ENCODE measurements at regions not wholly inside any gene's neighbourhood (a gene's known extent, or its start where the extent isn't known, plus 50 kb on each side); places are given as distances from the start of the nearest gene placed in this dataset.

DNA sequence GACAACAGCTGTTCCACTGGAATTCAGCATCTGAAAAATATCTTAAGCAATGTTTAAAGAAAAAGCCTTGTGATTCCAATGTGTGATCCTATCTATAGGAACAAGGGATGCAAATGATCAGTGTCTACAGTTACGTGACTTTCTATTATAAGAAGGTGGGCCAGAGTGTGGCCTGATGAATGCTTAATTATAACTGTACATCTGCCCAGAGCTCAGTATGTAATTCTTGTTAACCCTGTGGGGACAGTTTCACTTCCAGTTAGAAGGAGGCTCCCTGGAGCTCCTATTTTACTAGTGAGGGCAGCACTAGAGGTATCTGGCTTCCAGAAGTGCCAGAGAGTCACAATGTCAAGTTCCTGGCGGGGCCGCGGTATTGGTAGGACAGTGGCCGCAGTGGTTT is 288.5 kb downstream of the USP46 start:
- Histone ChIP-seq H3K9ac (ENCODE audit: insufficient read length, low read depth) (no peak overlapping the region), H3K4me1 (ENCODE audit: insufficient read depth, insufficient read length) (peaks cover 2% of the 10 kb centered on the region), H3K27me3 (ENCODE audit: insufficient read depth, insufficient read length) (no peaks in the 10 kb centered on the region), H3K36me3 (ENCODE audit: insufficient read depth, insufficient read length, low read length) (no peaks in the 10 kb centered on the region), H3K4me3 (ENCODE audit: insufficient read length, low read depth) (no peak overlapping the region), H3K9me3 (ENCODE audit: insufficient read depth, low read length) (no peaks in the 10 kb centered on the region)
- TF ChIP-seq YY1 (IDR thresholded peaks at IDR 0.05; ENCODE audit: insufficient read depth, insufficient read length) (no peak), ZNF274 (IDR thresholded peaks at IDR 0.05; ENCODE audit: low read depth, low read length) (no peak), SUZ12 (IDR thresholded peaks at IDR 0.05; ENCODE audit: extremely low read depth, insufficient read depth, insufficient read length) (no peak)
- DNase-seq (ENCODE audit: low read depth, low spot score), result no peak

DNA sequence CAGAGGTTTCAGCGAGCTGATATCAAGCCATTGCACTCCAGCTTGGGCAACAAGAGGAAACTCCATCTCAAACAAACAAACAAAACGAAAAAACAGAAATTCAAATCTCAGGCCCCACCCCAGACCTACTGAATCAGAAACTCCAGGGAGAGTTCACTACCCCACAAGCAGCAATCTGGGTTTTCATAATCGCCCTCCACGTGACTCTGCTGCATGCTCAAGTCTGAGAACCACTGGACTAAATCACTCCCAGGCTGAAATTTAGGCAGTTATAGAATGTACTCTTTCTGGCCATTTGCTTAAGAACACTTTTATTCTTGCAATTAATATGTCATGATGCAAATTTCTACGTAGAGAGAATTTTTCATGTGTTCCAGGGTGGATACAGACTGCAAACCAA is 287.3 kb downstream of the USP46 start:
- Histone ChIP-seq H3K36me3 (ENCODE audit: insufficient read depth, insufficient read length, low read length) (no peaks in the 10 kb centered on the region), H3K9ac (ENCODE audit: insufficient read length, low read depth) (no peak overlapping the region), H3K4me1 (ENCODE audit: insufficient read depth, insufficient read length) (peaks cover 2% of the 10 kb centered on the region), H3K27me3 (ENCODE audit: insufficient read depth, insufficient read length) (no peaks in the 10 kb centered on the region), H3K9me3 (ENCODE audit: insufficient read depth, low read length) (no peaks in the 10 kb centered on the region), H3K4me3 (ENCODE audit: insufficient read length, low read depth) (no peak overlapping the region)
- no peak for DNase-seq (ENCODE audit: low read depth, low spot score)
- TF ChIP-seq YY1 (IDR thresholded peaks at IDR 0.05; ENCODE audit: insufficient read depth, insufficient read length), result no peak
- TF ChIP-seq ZNF274 (IDR thresholded peaks at IDR 0.05; ENCODE audit: low read depth, low read length), result no peak
- TF ChIP-seq SUZ12 (IDR thresholded peaks at IDR 0.05; ENCODE audit: extremely low read depth, insufficient read depth, insufficient read length), result no peak

DNA sequence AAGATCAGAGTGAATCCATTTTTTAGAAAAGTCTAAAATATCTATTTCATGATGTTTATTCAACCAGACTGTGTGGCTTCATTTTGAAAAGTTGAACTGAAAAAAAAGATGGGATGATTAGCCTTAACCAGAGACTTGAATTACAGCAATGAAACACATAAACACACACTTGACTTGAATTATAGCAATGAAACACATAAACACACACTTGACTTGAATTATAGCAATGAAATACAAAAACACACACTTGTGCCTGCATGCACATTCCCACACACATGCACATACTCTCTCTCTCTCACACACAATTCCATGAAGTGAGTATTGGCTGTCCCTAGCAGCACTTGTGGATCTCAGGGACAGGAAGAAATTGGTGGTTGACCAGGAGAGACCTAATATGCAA is 286.8 kb downstream of the USP46 start:
- no peaks in the 10 kb centered on the region for H3K27me3 ChIP-seq (ENCODE audit: insufficient read depth, insufficient read length)
- no peak for DNase-seq (ENCODE audit: low read depth, low spot score)
- no peak for TF ChIP-seq YY1 (IDR thresholded peaks at IDR 0.05; ENCODE audit: insufficient read depth, insufficient read length)
- no peak for TF ChIP-seq SUZ12 (IDR thresholded peaks at IDR 0.05; ENCODE audit: extremely low read depth, insufficient read depth, insufficient read length)
- no peak for TF ChIP-seq ZNF274 (IDR thresholded peaks at IDR 0.05; ENCODE audit: low read depth, low read length)
- H3K36me3 ChIP-seq (ENCODE audit: insufficient read depth, insufficient read length, low read length), result no peaks in the 10 kb centered on the region
- H3K9ac ChIP-seq (ENCODE audit: insufficient read length, low read depth), result no peak overlapping the region
- no peak overlapping the region for H3K4me3 ChIP-seq (ENCODE audit: insufficient read length, low read depth)
- H3K4me1 ChIP-seq (ENCODE audit: insufficient read depth, insufficient read length), result peaks cover 2% of the 10 kb centered on the region
- H3K9me3 ChIP-seq (ENCODE audit: insufficient read depth, low read length), result no peaks in the 10 kb centered on the region

DNA sequence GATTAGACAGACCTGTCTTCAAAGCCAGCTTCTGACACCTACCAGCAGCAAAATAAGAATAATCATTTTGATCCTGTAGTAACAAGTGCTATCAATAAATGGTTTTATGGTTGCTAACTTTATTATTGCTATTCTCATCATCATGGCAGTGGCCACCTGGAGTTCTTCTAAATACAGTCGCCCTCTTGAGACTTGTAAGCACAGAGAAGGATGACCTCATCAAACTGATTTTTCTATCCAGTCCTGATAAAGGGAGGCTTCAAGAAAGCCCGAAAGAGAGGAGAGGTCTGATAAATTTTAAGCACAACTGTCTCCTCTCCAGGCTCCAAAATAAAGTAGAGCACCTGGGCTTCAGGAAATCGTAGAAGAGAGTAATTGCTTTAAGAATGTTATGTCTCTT is 286.4 kb downstream of the USP46 start:
- no peaks in the 10 kb centered on the region for H3K27me3 ChIP-seq (ENCODE audit: insufficient read depth, insufficient read length)
- no peaks in the 10 kb centered on the region for H3K9me3 ChIP-seq (ENCODE audit: insufficient read depth, low read length)
- H3K9ac ChIP-seq (ENCODE audit: insufficient read length, low read depth), result no peak overlapping the region
- no peak overlapping the region for H3K4me3 ChIP-seq (ENCODE audit: insufficient read length, low read depth)
- H3K36me3 ChIP-seq (ENCODE audit: insufficient read depth, insufficient read length, low read length), result no peaks in the 10 kb centered on the region
- peaks cover 2% of the 10 kb centered on the region for H3K4me1 ChIP-seq (ENCODE audit: insufficient read depth, insufficient read length)
- TF ChIP-seq ZNF274 (IDR thresholded peaks at IDR 0.05; ENCODE audit: low read depth, low read length), result no peak
- no peak for TF ChIP-seq SUZ12 (IDR thresholded peaks at IDR 0.05; ENCODE audit: extremely low read depth, insufficient read depth, insufficient read length)
- no peak for TF ChIP-seq YY1 (IDR thresholded peaks at IDR 0.05; ENCODE audit: insufficient read depth, insufficient read length)
- DNase-seq (ENCODE audit: low read depth, low spot score), result no peak

DNA sequence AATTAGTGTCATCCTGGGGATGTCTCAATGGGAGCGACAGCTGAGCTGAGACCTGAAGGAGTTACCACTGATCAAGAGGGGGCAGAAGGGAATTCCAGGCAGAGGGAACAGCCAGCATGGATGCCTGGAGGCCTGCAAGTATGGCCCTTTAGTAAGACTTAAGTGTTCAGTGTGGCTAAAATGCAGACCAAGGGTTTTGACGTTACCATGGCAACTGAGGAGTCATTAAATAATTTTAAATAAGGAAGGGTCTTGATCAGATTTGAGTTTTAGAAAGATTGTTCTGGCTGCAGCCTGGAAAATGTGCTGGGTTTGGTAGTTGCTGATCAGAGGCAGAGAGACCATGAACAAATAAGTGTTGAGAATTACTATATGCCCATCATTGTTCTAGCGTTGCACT is 285.5 kb downstream of the USP46 start:
- Histone ChIP-seq H3K4me1 (ENCODE audit: insufficient read depth, insufficient read length) (peaks cover 2% of the 10 kb centered on the region), H3K9me3 (ENCODE audit: insufficient read depth, low read length) (no peaks in the 10 kb centered on the region), H3K27me3 (ENCODE audit: insufficient read depth, insufficient read length) (no peaks in the 10 kb centered on the region), H3K36me3 (ENCODE audit: insufficient read depth, insufficient read length, low read length) (no peaks in the 10 kb centered on the region), H3K9ac (ENCODE audit: insufficient read length, low read depth) (no peak overlapping the region), H3K4me3 (ENCODE audit: insufficient read length, low read depth) (no peak overlapping the region)
- no peak for DNase-seq (ENCODE audit: low read depth, low spot score)
- TF ChIP-seq ZNF274 (IDR thresholded peaks at IDR 0.05; ENCODE audit: low read depth, low read length) (no peak), YY1 (IDR thresholded peaks at IDR 0.05; ENCODE audit: insufficient read depth, insufficient read length) (no peak), SUZ12 (IDR thresholded peaks at IDR 0.05; ENCODE audit: extremely low read depth, insufficient read depth, insufficient read length) (no peak)

DNA sequence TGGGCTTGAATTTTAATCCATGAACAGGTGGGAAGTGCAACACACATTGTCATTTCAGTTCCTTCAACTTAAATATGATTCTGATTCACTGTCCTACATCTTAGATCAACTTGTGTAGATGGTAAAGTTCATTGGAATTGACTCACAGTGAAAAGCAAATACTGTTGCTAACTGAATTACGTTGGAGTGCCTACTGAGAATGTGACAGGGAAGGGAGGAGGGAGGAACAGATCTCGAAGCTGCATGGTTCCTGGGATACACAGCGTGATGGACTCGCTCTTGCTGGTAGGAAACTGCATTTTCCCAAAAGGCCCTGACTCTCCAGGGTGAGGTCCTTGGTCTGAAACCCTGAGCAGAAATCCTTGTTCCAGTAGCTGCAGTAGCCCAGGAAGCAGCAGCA is 284.2 kb downstream of the USP46 start:
- Histone ChIP-seq H3K36me3 (ENCODE audit: insufficient read depth, insufficient read length, low read length) (no peaks in the 10 kb centered on the region), H3K9me3 (ENCODE audit: insufficient read depth, low read length) (no peaks in the 10 kb centered on the region), H3K9ac (ENCODE audit: insufficient read length, low read depth) (no peak overlapping the region), H3K27me3 (ENCODE audit: insufficient read depth, insufficient read length) (no peaks in the 10 kb centered on the region), H3K4me1 (ENCODE audit: insufficient read depth, insufficient read length) (peaks cover 2% of the 10 kb centered on the region), H3K4me3 (ENCODE audit: insufficient read length, low read depth) (no peak overlapping the region)
- TF ChIP-seq YY1 (IDR thresholded peaks at IDR 0.05; ENCODE audit: insufficient read depth, insufficient read length) (no peak), ZNF274 (IDR thresholded peaks at IDR 0.05; ENCODE audit: low read depth, low read length) (no peak), SUZ12 (IDR thresholded peaks at IDR 0.05; ENCODE audit: extremely low read depth, insufficient read depth, insufficient read length) (no peak)
- DNase-seq (ENCODE audit: low read depth, low spot score), result no peak

DNA sequence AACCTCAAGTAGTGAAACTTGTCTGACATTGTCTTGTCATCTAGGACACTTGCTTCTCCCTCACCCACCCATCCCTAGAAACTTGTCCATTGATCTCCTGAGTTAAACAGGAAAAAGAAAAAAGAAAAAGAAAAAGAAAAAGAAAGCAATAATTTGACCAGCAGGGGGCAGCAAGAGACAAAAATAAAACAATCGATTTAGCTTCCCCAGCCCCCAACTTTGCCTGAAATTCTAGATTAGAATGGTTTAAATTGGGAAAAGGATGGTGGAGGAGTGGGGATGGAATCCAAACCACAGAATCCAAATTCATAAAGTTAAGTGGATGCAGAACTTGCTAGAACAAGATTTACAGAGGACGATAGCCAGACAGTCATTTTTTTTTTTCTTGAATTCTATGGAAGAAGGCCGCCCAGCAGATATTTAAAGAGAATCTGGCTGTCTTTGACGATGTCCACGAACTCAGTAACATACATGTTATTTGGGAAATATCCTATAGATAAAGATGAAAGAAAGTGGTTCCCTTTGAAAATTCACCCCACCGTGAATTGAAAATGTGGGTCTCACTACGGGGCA is 282.9 kb downstream of the USP46 start:
- no peaks in the 10 kb centered on the region for H3K36me3 ChIP-seq (ENCODE audit: insufficient read depth, insufficient read length, low read length)
- H3K9me3 ChIP-seq (ENCODE audit: insufficient read depth, low read length), result no peaks in the 10 kb centered on the region
- no peaks in the 10 kb centered on the region for H3K27me3 ChIP-seq (ENCODE audit: insufficient read depth, insufficient read length)
- no peaks in the 10 kb centered on the region for H3K4me1 ChIP-seq (ENCODE audit: insufficient read depth, insufficient read length)
- no peak overlapping the region for H3K9ac ChIP-seq (ENCODE audit: insufficient read length, low read depth)
- H3K4me3 ChIP-seq (ENCODE audit: insufficient read length, low read depth), result no peak overlapping the region
- peak; percentile 33 for DNase-seq (ENCODE audit: low read depth, low spot score)
- no peak for TF ChIP-seq ZNF274 (IDR thresholded peaks at IDR 0.05; ENCODE audit: low read depth, low read length)
- no peak for TF ChIP-seq SUZ12 (IDR thresholded peaks at IDR 0.05; ENCODE audit: extremely low read depth, insufficient read depth, insufficient read length)
- no peak for TF ChIP-seq YY1 (IDR thresholded peaks at IDR 0.05; ENCODE audit: insufficient read depth, insufficient read length)
